Mesendoderm (in vitro differentiated cells): ENCODE measurements at regions not wholly inside any gene's neighbourhood (a gene's known extent, or its start where the extent isn't known, plus 50 kb on each side); places are given as distances from the start of the nearest gene placed in this dataset.

Experiments used
- DNase-seq: peaks from one replicate; pipeline ENCODE4 v3.0.0; 2013
- H2AK5ac ChIP-seq: 2 replicates; pipeline ENCODE4 v1.6.1; 2013; ENCODE audit warnings: low read length, inconsistent platforms
- H2BK120ac ChIP-seq: 2 replicates; pipeline ENCODE4 v1.6.1; 2013; ENCODE audit warnings: low read depth, mild to moderate bottlenecking, low read length, moderate library complexity, mixed read lengths
- H2BK15ac ChIP-seq: replicated peaks from 2 replicates; pipeline ENCODE4 v1.6.1; 2013; ENCODE audit warnings: low read depth, mild to moderate bottlenecking, moderate library complexity
- H2BK5ac ChIP-seq: 2 replicates; pipeline ENCODE4 v1.6.1; 2013; ENCODE audit warnings: low read length, inconsistent platforms
- H3K18ac ChIP-seq: 2 replicates; pipeline ENCODE4 v1.6.1; 2013; ENCODE audit warnings: mild to moderate bottlenecking, low read length, mixed read lengths
- H3K23ac ChIP-seq: one replicate; pipeline ENCODE4 v1.6.1; 2013; ENCODE audit warnings: low read length
- H3K27ac ChIP-seq: 2 replicates; pipeline ENCODE4 v1.5.1; 2013; ENCODE audit warnings: low read depth, mild to moderate bottlenecking, inconsistent platforms, low read length, moderate library complexity
- H3K27me3 ChIP-seq: 2 replicates; pipeline ENCODE4 v1.6.1; 2013; ENCODE audit warnings: low read length, control low read depth, mild to moderate bottlenecking, inconsistent platforms; ENCODE audit not compliant: insufficient read depth, poor library complexity
- H3K36me3 ChIP-seq: 2 replicates; pipeline ENCODE4 v1.6.1; 2013; ENCODE audit warnings: low read length, inconsistent platforms; ENCODE audit not compliant: control insufficient read depth, insufficient read depth
- H3K4ac ChIP-seq: one replicate; pipeline ENCODE4 v1.6.1; 2013; ENCODE audit warnings: low read depth, mild to moderate bottlenecking, low read length, moderate library complexity
- H3K4me1 ChIP-seq: 2 replicates; pipeline ENCODE4 v1.6.1; 2013; ENCODE audit warnings: low read depth, low read length, inconsistent platforms; ENCODE audit not compliant: control insufficient read depth
- H3K4me2 ChIP-seq: 2 replicates; pipeline ENCODE4 v1.6.1; 2013; ENCODE audit warnings: low read length
- H3K4me3 ChIP-seq: 2 replicates; pipeline ENCODE4 v1.5.1; 2013; ENCODE audit warnings: mild to moderate bottlenecking, low read length
- H3K56ac ChIP-seq: one replicate; pipeline ENCODE4 v1.6.1; 2013; ENCODE audit warnings: low read length
- H3K79me1 ChIP-seq: 2 replicates; pipeline ENCODE4 v1.6.1; 2013; ENCODE audit warnings: low read length, inconsistent platforms
- H3K79me2 ChIP-seq: 2 replicates; pipeline ENCODE4 v1.6.1; 2013; ENCODE audit warnings: mild to moderate bottlenecking, low read length; ENCODE audit not compliant: control insufficient read depth, insufficient read depth
- H3K9ac ChIP-seq: 2 replicates; pipeline ENCODE4 v1.6.1; 2013; ENCODE audit warnings: low read length, inconsistent platforms
- H4K5ac ChIP-seq: one replicate; pipeline ENCODE4 v1.6.1; 2013; ENCODE audit warnings: low read length
- H4K8ac ChIP-seq: one replicate; pipeline ENCODE4 v1.6.1; 2013; ENCODE audit warnings: low read depth, mild to moderate bottlenecking, control low read depth, low read length, moderate library complexity
- WGBS: extraction: QIAGEN DNeasy Blood & Tissue Kit; methylation state at CpG from one replicate; pipeline ENCODE4 v1.1.7; 2013; ENCODE audit warnings: low lambda C conversion rate, missing lambda C conversion rate; ENCODE audit not compliant: insufficient coverage; ENCODE audit errors: extremely low coverage; 5-methylcytosine and 5-hydroxymethylcytosine counted together

GRCh38 chr4:132016703-132017350 lies 1132.3 kb upstream of the PCDH10 start:
- H3K9ac ChIP-seq, result no peak overlapping the region
- no peaks in the 10 kb centered on the region for H3K4me1 ChIP-seq
- no peak overlapping the region for H3K23ac ChIP-seq
- no CpG with 5 or more reads among the region's 2 CpGs for WGBS
- no peak overlapping the region for H4K5ac ChIP-seq
- no peak overlapping the region for H2BK15ac ChIP-seq
- no peaks in the 10 kb centered on the region for H3K79me1 ChIP-seq
- no peak overlapping the region for H3K56ac ChIP-seq
- H4K8ac ChIP-seq, result no peak overlapping the region
- H3K18ac ChIP-seq, result no peak overlapping the region
- no peak for DNase-seq
- no peak overlapping the region for H3K4ac ChIP-seq
- H3K36me3 ChIP-seq, result no peaks in the 10 kb centered on the region
- no peak overlapping the region for H2BK120ac ChIP-seq
- no peaks in the 10 kb centered on the region for H3K27me3 ChIP-seq
- H3K4me2 ChIP-seq, result no peak overlapping the region
- no peaks in the 10 kb centered on the region for H3K79me2 ChIP-seq
- H3K27ac ChIP-seq, result no peak overlapping the region
- H2BK5ac ChIP-seq, result no peak overlapping the region
- no peak overlapping the region for H3K4me3 ChIP-seq
- H2AK5ac ChIP-seq, result no peak overlapping the region

DNA sequence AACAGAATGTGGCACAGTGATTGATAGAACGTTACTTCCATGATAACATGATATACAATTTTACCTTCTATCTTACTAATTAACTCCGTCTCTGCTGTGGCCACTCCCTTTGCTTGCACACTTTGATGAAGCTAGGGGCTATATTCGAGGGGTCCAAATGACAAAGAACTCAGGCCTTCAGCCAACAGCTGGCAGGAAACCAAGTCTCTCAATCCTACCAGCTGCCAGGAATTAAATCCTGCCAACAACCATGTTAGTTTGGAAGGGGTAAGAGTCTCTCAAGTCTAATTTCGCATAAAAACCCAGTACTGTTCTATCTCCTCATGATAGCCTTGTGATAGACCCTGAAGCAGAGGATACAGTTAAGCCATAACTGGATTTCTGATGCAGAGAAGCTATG lies 1122.9 kb upstream of the PCDH10 start:
- no CpG with 5 or more reads among the region's 4 CpGs for WGBS
- Histone ChIP-seq H3K4ac (no peak overlapping the region), H3K23ac (no peak overlapping the region), H3K4me2 (no peak overlapping the region), H4K8ac (no peak overlapping the region), H3K27me3 (no peaks in the 10 kb centered on the region), H2BK5ac (no peak overlapping the region), H4K5ac (no peak overlapping the region), H3K18ac (no peak overlapping the region), H2BK15ac (no peak overlapping the region), H3K56ac (no peak overlapping the region), H3K4me1 (no peaks in the 10 kb centered on the region), H3K9ac (no peak overlapping the region), H3K36me3 (no peaks in the 10 kb centered on the region), H3K27ac (no peak overlapping the region), H3K79me2 (no peaks in the 10 kb centered on the region), H2AK5ac (no peak overlapping the region), H3K79me1 (no peaks in the 10 kb centered on the region), H2BK120ac (no peak overlapping the region), H3K4me3 (no peak overlapping the region)
- no peak for DNase-seq

DNA sequence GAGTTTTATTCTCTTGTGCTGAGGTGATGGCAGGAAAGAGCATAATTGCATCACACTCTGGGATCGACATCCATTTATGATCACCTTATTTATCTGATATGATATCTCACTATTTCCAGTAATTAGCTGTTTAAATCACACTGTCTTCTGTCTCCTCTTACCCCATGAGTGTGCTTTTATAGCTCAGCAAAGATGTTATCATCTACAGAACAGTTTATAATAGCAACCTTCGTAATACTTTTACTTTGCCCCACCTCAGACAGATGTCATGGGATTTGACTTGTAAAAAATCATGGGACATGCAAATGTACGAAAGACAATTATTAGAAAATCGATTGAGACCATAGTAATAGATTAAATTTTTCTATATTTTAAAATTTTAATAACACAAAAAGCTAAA lies 1122.3 kb upstream of the PCDH10 start:
- no peaks in the 10 kb centered on the region for H3K79me1 ChIP-seq
- H3K4me1 ChIP-seq, result no peaks in the 10 kb centered on the region
- no peak overlapping the region for H4K5ac ChIP-seq
- no peak overlapping the region for H3K4me3 ChIP-seq
- no peak overlapping the region for H2BK5ac ChIP-seq
- no peaks in the 10 kb centered on the region for H3K27me3 ChIP-seq
- H3K79me2 ChIP-seq, result no peaks in the 10 kb centered on the region
- no peaks in the 10 kb centered on the region for H3K36me3 ChIP-seq
- H4K8ac ChIP-seq, result no peak overlapping the region
- no peak overlapping the region for H3K56ac ChIP-seq
- WGBS, result no CpG with 5 or more reads among the region's 4 CpGs
- DNase-seq, result no peak
- no peak overlapping the region for H3K18ac ChIP-seq
- H3K9ac ChIP-seq, result no peak overlapping the region
- no peak overlapping the region for H2BK15ac ChIP-seq
- no peak overlapping the region for H3K4ac ChIP-seq
- H3K27ac ChIP-seq, result no peak overlapping the region
- no peak overlapping the region for H3K4me2 ChIP-seq
- H2BK120ac ChIP-seq, result no peak overlapping the region
- H3K23ac ChIP-seq, result no peak overlapping the region
- H2AK5ac ChIP-seq, result no peak overlapping the region

- Histone ChIP-seq H4K5ac (no peak overlapping the region), H3K79me1 (no peaks in the 10 kb centered on the region), H2BK5ac (no peak overlapping the region), H3K56ac (no peak overlapping the region), H3K4me3 (no peak overlapping the region), H4K8ac (no peak overlapping the region), H3K23ac (no peak overlapping the region), H2AK5ac (no peak overlapping the region), H2BK120ac (no peak overlapping the region), H3K27me3 (no peaks in the 10 kb centered on the region), H2BK15ac (no peak overlapping the region), H3K9ac (no peak overlapping the region), H3K4me1 (no peaks in the 10 kb centered on the region), H3K4me2 (no peak overlapping the region), H3K36me3 (no peaks in the 10 kb centered on the region), H3K79me2 (no peaks in the 10 kb centered on the region), H3K18ac (no peak overlapping the region), H3K4ac (no peak overlapping the region), H3K27ac (no peak overlapping the region)
- DNase-seq, result no peak
- no CpG with 5 or more reads among the region's 1 CpG for WGBS
These were observed 1092.6 kb upstream of the PCDH10 start for GRCh38 chr4:132056496-132056895.

DNA sequence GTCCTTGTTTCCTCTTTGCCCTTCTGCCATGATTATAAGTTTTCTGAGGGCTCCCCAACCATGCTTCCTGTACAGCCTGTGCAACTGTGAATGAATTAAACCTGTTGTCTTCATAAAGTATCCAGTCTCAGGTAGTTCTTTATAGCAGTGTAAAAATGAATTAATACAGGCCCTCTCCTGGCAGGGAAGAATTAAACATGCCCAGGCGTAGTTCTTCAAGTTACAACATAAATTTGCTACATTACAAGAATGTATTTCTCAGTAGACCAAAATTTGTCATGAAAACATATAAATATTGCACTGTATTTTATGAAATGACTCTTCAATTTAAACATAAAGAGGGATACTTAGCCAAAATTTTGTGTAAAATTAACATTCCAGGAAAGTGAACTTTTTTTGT lies 1089.9 kb upstream of the PCDH10 start:
- no peak overlapping the region for H2BK15ac ChIP-seq
- no peaks in the 10 kb centered on the region for H3K4me1 ChIP-seq
- H2BK5ac ChIP-seq, result no peak overlapping the region
- H3K36me3 ChIP-seq, result no peaks in the 10 kb centered on the region
- H3K79me2 ChIP-seq, result no peaks in the 10 kb centered on the region
- no peak overlapping the region for H4K5ac ChIP-seq
- no peak overlapping the region for H3K4me3 ChIP-seq
- H3K27me3 ChIP-seq, result no peaks in the 10 kb centered on the region
- no CpG with 5 or more reads among the region's 1 CpG for WGBS
- H4K8ac ChIP-seq, result no peak overlapping the region
- no peak overlapping the region for H2BK120ac ChIP-seq
- no peak for DNase-seq
- H3K79me1 ChIP-seq, result no peaks in the 10 kb centered on the region
- no peak overlapping the region for H3K9ac ChIP-seq
- no peak overlapping the region for H3K4ac ChIP-seq
- H3K4me2 ChIP-seq, result no peak overlapping the region
- H2AK5ac ChIP-seq, result no peak overlapping the region
- no peak overlapping the region for H3K27ac ChIP-seq
- no peak overlapping the region for H3K18ac ChIP-seq
- no peak overlapping the region for H3K56ac ChIP-seq
- no peak overlapping the region for H3K23ac ChIP-seq

- no peaks in the 10 kb centered on the region for H3K36me3 ChIP-seq
- no peak overlapping the region for H2BK120ac ChIP-seq
- H3K27me3 ChIP-seq, result no peaks in the 10 kb centered on the region
- H3K27ac ChIP-seq, result no peak overlapping the region
- no peak for DNase-seq
- H2AK5ac ChIP-seq, result no peak overlapping the region
- no peak overlapping the region for H3K9ac ChIP-seq
- no peak overlapping the region for H3K23ac ChIP-seq
- H2BK5ac ChIP-seq, result no peak overlapping the region
- no peak overlapping the region for H3K56ac ChIP-seq
- H4K5ac ChIP-seq, result no peak overlapping the region
- H3K4ac ChIP-seq, result no peak overlapping the region
- no CpG with 5 or more reads among the region's 31 CpGs for WGBS
- no peak overlapping the region for H3K18ac ChIP-seq
- H3K4me2 ChIP-seq, result no peak overlapping the region
- H2BK15ac ChIP-seq, result no peak overlapping the region
- no peak overlapping the region for H4K8ac ChIP-seq
- no peaks in the 10 kb centered on the region for H3K79me1 ChIP-seq
- H3K79me2 ChIP-seq, result no peaks in the 10 kb centered on the region
- no peak overlapping the region for H3K4me3 ChIP-seq
- H3K4me1 ChIP-seq, result no peaks in the 10 kb centered on the region
These were observed 1086.4 kb upstream of the PCDH10 start for GRCh38 chr4:132062611-132063239.
